HepG2 (cell line): ENCODE measurements at regions not wholly inside any gene's neighbourhood (a gene's known extent, or its start where the extent isn't known, plus 50 kb on each side); places are given as distances from the start of the nearest gene placed in this dataset.

ENCODE experiments used
- ATAC-seq: fragments of 200-7000 bp; cut with Tn5 transposase; 3 replicates; pipeline ENCODE4 v1.9.1; 2020; ENCODE audit warnings: mild to moderate bottlenecking, moderate library complexity
- BruUV-seq: library from RNA; stranded (reverse); fragments of 400-500 nt; replicated peaks from 2 replicates; lab custom pipeline; 2021; lab: Mats Ljungman, UMichigan
- CTCF ChIA-PET: fragments of 300-600 bp; formaldehyde crosslinking; extraction: SDS; loops from one replicate; lab custom pipeline; 2021; ENCODE audit warnings: low total read pairs, inconsistent platforms, low intra/inter-chr PET ratio; lab: Yijun Ruan, JAX
- POLR2A ChIA-PET: fragments of 350-600 bp; sonication (Branson Sonifier 250); formaldehyde crosslinking; loops from one replicate; lab custom pipeline; 2020; ENCODE audit warnings: antibody characterized with exemption, inconsistent platforms; lab: Yijun Ruan, JAX
- DNase-seq: peaks from one replicate; pipeline ENCODE4 v3.0.0-alpha.2; 2015; ENCODE audit warnings: low spot score
- FAIRE-seq: peaks from 3 replicates; lab custom pipeline; 2011; peaks lifted over from hg19 to GRCh38; lab: Jason Lieb, UNC
- H2AFZ ChIP-seq: one replicate; pipeline ENCODE4 v1.6.1; 2011; ENCODE audit warnings: low read length, inconsistent platforms
- H3K27ac ChIP-seq: fragments of 300-600 bp; 3 replicates; pipeline ENCODE4 v1.8.0; 2011; ENCODE audit warnings: mixed run types, mild to moderate bottlenecking, mixed read lengths, low read length, inconsistent platforms; ENCODE audit not compliant: insufficient read depth; ENCODE audit errors: extremely low read length
- H3K27me3 ChIP-seq, 2 experiments: fragments of 200-600 bp in 1 of 2; 2 replicates in 1 of 2; 3 replicates in 1 of 2; pipeline versions ENCODE4 v1.6.0 to v1.8.0; 2011; ENCODE audit warnings: low read length in 2 of 2, mild to moderate bottlenecking in 2 of 2, moderate library complexity in 2 of 2, inconsistent platforms in 1 of 2; ENCODE audit not compliant: insufficient read depth in 2 of 2, control insufficient read depth in 1 of 2
- H3K36me3 ChIP-seq, 2 experiments: fragments of 200-600 bp in 1 of 2; replicated peaks in 1 of 2; 2 replicates in 1 of 2; 3 replicates in 1 of 2; pipeline versions ENCODE4 v1.5.1 to v1.8.0; 2011; ENCODE audit warnings: low read length in 2 of 2, inconsistent platforms in 1 of 2; ENCODE audit not compliant: insufficient read depth in 2 of 2, control insufficient read depth in 1 of 2
- H3K4me1 ChIP-seq: 2 replicates; pipeline ENCODE4 v1.5.1; 2012; ENCODE audit warnings: low read length, inconsistent platforms; ENCODE audit not compliant: insufficient read depth
- H3K4me2 ChIP-seq: 2 replicates; pipeline ENCODE4 v1.6.0; 2011; ENCODE audit warnings: low read depth, low read length, inconsistent platforms
- H3K4me3 ChIP-seq, 3 experiments: fragments of 200-600 bp in 1 of 3; sonication (generic), shearing (Covaris generic) in 1 of 3; replicated peaks in 1 of 3; 2 replicates each; pipeline ENCODE4 v1.5.1; 2011 to 2016; ENCODE audit warnings: low read length in 3 of 3, inconsistent platforms in 2 of 3, low read depth in 2 of 3, mild to moderate bottlenecking in 2 of 3, control low read depth in 1 of 3, mixed read lengths in 1 of 3; ENCODE audit not compliant: insufficient read depth in 1 of 3
- H3K79me2 ChIP-seq: one replicate; pipeline ENCODE4 v1.6.1; 2011; ENCODE audit warnings: low read length, inconsistent platforms; ENCODE audit not compliant: insufficient read depth
- H3K9ac ChIP-seq: 2 replicates; pipeline ENCODE4 v1.6.0; 2011; ENCODE audit warnings: mild to moderate bottlenecking, low read depth, low read length, inconsistent platforms; ENCODE audit not compliant: insufficient read depth
- H3K9me3 ChIP-seq: 2 replicates; pipeline ENCODE4 v1.5.1; 2012; ENCODE audit warnings: mild to moderate bottlenecking, low read length
- H4K20me1 ChIP-seq: 2 replicates; pipeline ENCODE4 v1.6.0; 2011; ENCODE audit warnings: inconsistent platforms, mild to moderate bottlenecking, low read length, moderate library complexity; ENCODE audit not compliant: insufficient read depth
- AKAP8 ChIP-seq: sonication (generic); formaldehyde crosslinking; IDR thresholded peaks from 2 replicates; pipeline ENCODE4 v1.5.1; 2020; ENCODE audit warnings: mild to moderate bottlenecking, missing genetic modification reagents
- DMAP1 ChIP-seq: IDR thresholded peaks from 2 replicates; pipeline ENCODE4 v1.6.1; 2016
- ISX ChIP-seq: sonication (generic); formaldehyde crosslinking; conservative IDR thresholded peaks from 2 replicates; pipeline ENCODE4 v1.5.0; 2020; ENCODE audit warnings: missing genetic modification reagents
- MAFG ChIP-seq: sonication (generic); formaldehyde crosslinking; IDR thresholded peaks from 2 replicates; pipeline ENCODE4 v1.5.1; 2020; ENCODE audit warnings: mild to moderate bottlenecking, missing genetic modification reagents
- NKX3-1 ChIP-seq: sonication (generic); formaldehyde crosslinking; IDR thresholded peaks from 2 replicates; pipeline ENCODE4 v1.5.0; 2020; ENCODE audit warnings: missing genetic modification reagents
- NR2F6 ChIP-seq, 2 experiments: IDR thresholded peaks; 2 replicates each; pipeline ENCODE4 v1.6.1; 2016; ENCODE audit warnings: antibody characterized with exemption in 1 of 2, mild to moderate bottlenecking in 1 of 2
- TP53 ChIP-seq: sonication (generic); formaldehyde crosslinking; conservative IDR thresholded peaks from 2 replicates; pipeline ENCODE4 v1.4.0; 2020; ENCODE audit warnings: missing genetic modification reagents
- ZFP1 ChIP-seq: IDR thresholded peaks from 2 replicates; pipeline ENCODE4 v1.6.1; 2016
- ZNF224 ChIP-seq: sonication (generic); formaldehyde crosslinking; IDR thresholded peaks from 2 replicates; pipeline ENCODE4 v1.5.0; 2020; ENCODE audit warnings: mild to moderate bottlenecking, missing genetic modification reagents
- ZNF253 ChIP-seq: sonication (generic); formaldehyde crosslinking; IDR thresholded peaks from 2 replicates; pipeline ENCODE4 v1.8.0; 2022; ENCODE audit warnings: mild to moderate bottlenecking, missing genetic modification reagents, borderline replicate concordance
- ZNF264 ChIP-seq: sonication (generic); formaldehyde crosslinking; IDR thresholded peaks from 2 replicates; pipeline ENCODE4 v1.4.0; 2020; ENCODE audit warnings: missing genetic modification reagents
- ZNF292 ChIP-seq: sonication (generic); formaldehyde crosslinking; IDR thresholded peaks from 2 replicates; pipeline ENCODE4 v1.8.1; 2022; ENCODE audit warnings: mild to moderate bottlenecking, low read depth, missing genetic modification reagents, borderline replicate concordance
- ZNF34 ChIP-seq: sonication (generic); formaldehyde crosslinking; IDR thresholded peaks from 2 replicates; pipeline ENCODE4 v1.4.0; 2020; ENCODE audit warnings: mild to moderate bottlenecking, missing genetic modification reagents, borderline replicate concordance
- ZNF703 ChIP-seq: sonication (generic); formaldehyde crosslinking; IDR thresholded peaks from 2 replicates; pipeline ENCODE4 v1.5.1; 2020; ENCODE audit warnings: missing genetic modification reagents, mild to moderate bottlenecking, moderate library complexity, borderline replicate concordance
- ZNF761 ChIP-seq: sonication (generic); formaldehyde crosslinking; conservative IDR thresholded peaks from 2 replicates; pipeline ENCODE4 v1.4.0; 2020; ENCODE audit warnings: mild to moderate bottlenecking, missing genetic modification reagents
- WGBS: methylation state at CpG from one replicate; pipeline ENCODE4 v1.1.6; 2017; ENCODE audit warnings: low lambda C conversion rate; 5-methylcytosine and 5-hydroxymethylcytosine counted together
- in situ Hi-C: cut with HindIII; loops from 2 replicates; pipeline ENCODE4 v1.10.0; 2017; ENCODE audit warnings: low pct_unique_long_range_greater_than_20kb; ENCODE audit not compliant: extremely low pct_ligation_motif_present
- intact Hi-C: fragments of 100-400 bp; cut with micrococcal nuclease; formaldehyde crosslinking; loops from one replicate; pipeline ENCODE4 v1.10.0; 2022; ENCODE audit not compliant: unreplicated experiment
- TF ChIP-seq, protein P1 (sequence below): sonication (generic); formaldehyde crosslinking; IDR thresholded peaks from 2 replicates; pipeline ENCODE4 v1.4.0; 2020; ENCODE audit warnings: missing genetic modification reagents
- TF ChIP-seq, protein P2 (sequence below), 2 experiments: fragments of 450-650 bp in 1 of 2; sonication (generic) in 1 of 2; formaldehyde crosslinking; IDR thresholded peaks; 2 replicates each; pipeline versions ENCODE4 v1.5.0 to v1.8.0; 2020 to 2022; ENCODE audit warnings: mild to moderate bottlenecking in 1 of 2, missing genetic modification reagents in 1 of 2
- TF ChIP-seq, protein P3 (sequence below): sonication (generic); formaldehyde crosslinking; IDR thresholded peaks from 2 replicates; pipeline ENCODE4 v1.5.0; 2020; ENCODE audit warnings: mild to moderate bottlenecking, missing genetic modification reagents

- TF ChIP-seq AKAP8 (CRISPR knock-in tag) (no peak), ZNF761 (CRISPR knock-in tag) (no peak), ZNF703 (CRISPR knock-in tag) (no peak), ZNF264 (CRISPR knock-in tag) (no peak), DMAP1 (CRISPR knock-in tag) (no peak), ZNF292 (CRISPR knock-in tag) (no peak)
- TF ChIP-seq, protein P1, sequence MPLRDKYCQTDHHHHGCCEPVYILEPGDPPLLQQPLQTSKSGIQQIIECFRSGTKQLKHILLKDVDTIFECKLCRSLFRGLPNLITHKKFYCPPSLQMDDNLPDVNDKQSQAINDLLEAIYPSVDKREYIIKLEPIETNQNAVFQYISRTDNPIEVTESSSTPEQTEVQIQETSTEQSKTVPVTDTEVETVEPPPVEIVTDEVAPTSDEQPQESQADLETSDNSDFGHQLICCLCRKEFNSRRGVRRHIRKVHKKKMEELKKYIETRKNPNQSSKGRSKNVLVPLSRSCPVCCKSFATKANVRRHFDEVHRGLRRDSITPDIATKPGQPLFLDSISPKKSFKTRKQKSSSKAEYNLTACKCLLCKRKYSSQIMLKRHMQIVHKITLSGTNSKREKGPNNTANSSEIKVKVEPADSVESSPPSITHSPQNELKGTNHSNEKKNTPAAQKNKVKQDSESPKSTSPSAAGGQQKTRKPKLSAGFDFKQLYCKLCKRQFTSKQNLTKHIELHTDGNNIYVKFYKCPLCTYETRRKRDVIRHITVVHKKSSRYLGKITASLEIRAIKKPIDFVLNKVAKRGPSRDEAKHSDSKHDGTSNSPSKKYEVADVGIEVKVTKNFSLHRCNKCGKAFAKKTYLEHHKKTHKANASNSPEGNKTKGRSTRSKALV (CRISPR knock-in tag) = no peak
Measured at GRCh38 chr2:37858400-37858711, 66.7 kb upstream of the RMDN2 start (continued).

DNA sequence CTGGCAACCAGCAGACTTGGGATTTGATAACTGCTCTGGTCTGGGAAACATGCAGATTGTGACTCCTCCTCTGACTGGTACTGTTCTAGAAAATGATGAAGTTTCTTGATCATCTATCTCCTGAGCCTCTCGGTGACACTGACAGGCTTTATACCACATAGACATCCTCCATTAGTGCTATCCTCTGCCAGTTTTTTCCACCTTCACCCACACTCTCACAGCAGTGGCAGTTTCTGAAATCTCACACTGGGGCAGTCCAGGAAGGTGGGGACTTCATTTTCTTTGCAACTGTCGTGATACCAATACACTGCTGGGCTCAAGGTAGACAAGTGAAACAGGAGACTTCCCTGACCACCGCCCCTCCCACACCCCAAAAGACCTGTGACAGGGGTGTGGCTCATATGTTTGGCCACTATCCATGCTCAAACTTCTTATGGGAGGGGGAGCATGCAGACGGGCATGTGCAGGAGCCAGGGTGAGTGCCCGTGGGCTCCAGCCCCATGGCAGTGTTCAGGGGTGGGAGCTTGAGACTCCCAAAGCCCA lies 66.3 kb upstream of the RMDN2 start:
- WGBS = 5% methylated on average over 5 of the region's 5 CpGs
- Histone ChIP-seq H3K4me1 (no peaks in the 10 kb centered on the region), H2AFZ (no peak overlapping the region), H3K27me3 (peaks cover 2 to 19% of the 10 kb centered on the region in 2 experiments; a peak in 3 of 5 replicates), H4K20me1 (no peaks in the 10 kb centered on the region), H3K36me3 (no peaks in the 10 kb centered on the region), H3K9ac (no peak overlapping the region), H3K79me2 (no peaks in the 10 kb centered on the region), H3K4me3 (no peak overlapping the region), H3K9me3 (no peaks in the 10 kb centered on the region), H3K27ac (no peak overlapping the region), H3K4me2 (no peak overlapping the region)
- in situ Hi-C loops = no loop called here
- FAIRE-seq (no peak), ATAC-seq (no peak), DNase-seq (no peak)
- ChIA-PET POLR2A (no interaction called here), CTCF (no interaction called here)
- intact Hi-C loops = no loop called here
- BruUV-seq = no TSS peak
- TF ChIP-seq, protein P2, sequence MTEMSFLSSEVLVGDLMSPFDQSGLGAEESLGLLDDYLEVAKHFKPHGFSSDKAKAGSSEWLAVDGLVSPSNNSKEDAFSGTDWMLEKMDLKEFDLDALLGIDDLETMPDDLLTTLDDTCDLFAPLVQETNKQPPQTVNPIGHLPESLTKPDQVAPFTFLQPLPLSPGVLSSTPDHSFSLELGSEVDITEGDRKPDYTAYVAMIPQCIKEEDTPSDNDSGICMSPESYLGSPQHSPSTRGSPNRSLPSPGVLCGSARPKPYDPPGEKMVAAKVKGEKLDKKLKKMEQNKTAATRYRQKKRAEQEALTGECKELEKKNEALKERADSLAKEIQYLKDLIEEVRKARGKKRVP (CRISPR knock-in tag; IDR thresholded peaks at IDR 0.05) = no peak
- TF ChIP-seq ZNF34 (CRISPR knock-in tag) (no peak), ZNF253 (no peak), NKX3-1 (CRISPR knock-in tag) (no peak), TP53 (CRISPR knock-in tag) (no peak), ISX (no peak), NR2F6 (IDR thresholded peaks at IDR 0.05) (no peak), NR2F6 (CRISPR knock-in tag; IDR thresholded peaks at IDR 0.05) (no peak), ZNF224 (CRISPR knock-in tag) (no peak), ZFP1 (CRISPR knock-in tag) (no peak), MAFG (no peak)
- TF ChIP-seq, protein P3, sequence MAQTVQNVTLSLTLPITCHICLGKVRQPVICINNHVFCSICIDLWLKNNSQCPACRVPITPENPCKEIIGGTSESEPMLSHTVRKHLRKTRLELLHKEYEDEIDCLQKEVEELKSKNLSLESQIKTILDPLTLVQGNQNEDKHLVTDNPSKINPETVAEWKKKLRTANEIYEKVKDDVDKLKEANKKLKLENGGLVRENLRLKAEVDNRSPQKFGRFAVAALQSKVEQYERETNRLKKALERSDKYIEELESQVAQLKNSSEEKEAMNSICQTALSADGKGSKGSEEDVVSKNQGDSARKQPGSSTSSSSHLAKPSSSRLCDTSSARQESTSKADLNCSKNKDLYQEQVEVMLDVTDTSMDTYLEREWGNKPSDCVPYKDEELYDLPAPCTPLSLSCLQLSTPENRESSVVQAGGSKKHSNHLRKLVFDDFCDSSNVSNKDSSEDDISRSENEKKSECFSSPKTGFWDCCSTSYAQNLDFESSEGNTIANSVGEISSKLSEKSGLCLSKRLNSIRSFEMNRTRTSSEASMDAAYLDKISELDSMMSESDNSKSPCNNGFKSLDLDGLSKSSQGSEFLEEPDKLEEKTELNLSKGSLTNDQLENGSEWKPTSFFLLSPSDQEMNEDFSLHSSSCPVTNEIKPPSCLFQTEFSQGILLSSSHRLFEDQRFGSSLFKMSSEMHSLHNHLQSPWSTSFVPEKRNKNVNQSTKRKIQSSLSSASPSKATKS = no peak
